ENCODE measurements at regions not wholly inside any gene's neighbourhood (a gene's known extent, or its start where the extent isn't known, plus 50 kb on each side); places are given as distances from the start of the nearest gene placed in this dataset.

- no peak for DNase-seq
Measured at GRCh38 chr3:162740941-162741596, 1244.5 kb downstream of the OTOL1 start.

DNA sequence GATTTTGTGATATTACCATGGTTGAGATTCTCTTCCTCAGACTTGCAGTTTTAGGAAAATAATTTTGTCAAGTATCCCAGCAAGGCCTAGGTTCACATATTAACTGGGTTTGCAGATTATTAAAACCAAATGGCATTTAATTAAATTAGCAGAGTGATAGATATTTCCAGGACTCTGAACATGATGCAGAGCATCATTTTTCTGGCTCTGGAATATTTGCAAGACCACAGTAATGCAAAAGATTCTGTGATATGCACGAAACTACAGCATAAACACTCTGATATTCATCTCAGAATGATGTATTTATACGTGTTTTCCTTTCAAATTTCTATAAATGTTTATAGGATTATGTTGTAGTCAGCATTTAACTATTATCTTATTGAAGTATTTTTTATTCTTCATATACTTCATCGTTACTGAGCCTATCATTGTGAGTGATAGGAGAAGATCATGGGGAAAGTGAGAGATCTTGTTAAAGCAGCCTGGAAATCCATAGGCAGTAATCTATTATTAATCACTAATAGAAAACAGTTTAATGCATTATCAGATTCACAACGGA lies 1245.6 kb downstream of the OTOL1 start:
- DNase-seq = no peak

DNA sequence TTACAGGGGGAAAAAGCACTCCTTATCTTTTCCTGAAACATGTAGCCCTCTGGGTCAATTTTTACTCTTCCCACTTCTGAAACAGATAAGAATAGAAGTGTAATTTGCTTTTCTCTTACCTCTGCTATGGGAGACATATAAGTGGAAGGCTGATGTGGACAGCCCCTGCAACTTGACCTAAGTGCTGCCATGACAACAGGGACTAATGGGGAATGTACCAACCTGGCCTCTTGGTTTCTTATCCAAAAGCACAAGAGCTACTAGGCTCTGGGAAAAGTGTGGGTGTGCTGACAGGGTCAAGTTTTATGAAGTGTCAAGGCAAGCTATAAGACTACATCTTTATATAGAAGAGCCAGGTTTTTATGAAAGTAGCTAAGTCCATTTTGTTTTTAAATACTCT lies 1246.5 kb downstream of the OTOL1 start:
- no peak for DNase-seq

DNA sequence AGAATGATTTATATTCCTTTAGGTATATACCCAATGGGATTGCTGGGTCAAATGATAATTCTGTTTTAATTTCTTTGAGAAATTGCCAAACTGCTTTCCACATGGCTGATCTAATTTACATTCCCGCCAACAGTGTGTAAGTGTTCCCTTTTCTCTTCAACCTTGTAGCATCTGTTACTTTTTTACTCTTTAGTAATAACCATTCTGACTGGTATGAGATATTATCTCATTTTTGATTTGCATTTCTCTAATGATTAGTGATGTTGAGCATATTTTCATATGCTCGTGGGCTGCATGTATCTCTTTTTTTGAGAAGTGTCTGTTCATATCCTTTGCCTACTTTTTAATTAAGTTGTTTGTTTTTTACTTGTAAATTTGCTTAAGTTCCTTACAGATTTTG lies 1264.2 kb downstream of the OTOL1 start:
- no peak for DNase-seq

DNA sequence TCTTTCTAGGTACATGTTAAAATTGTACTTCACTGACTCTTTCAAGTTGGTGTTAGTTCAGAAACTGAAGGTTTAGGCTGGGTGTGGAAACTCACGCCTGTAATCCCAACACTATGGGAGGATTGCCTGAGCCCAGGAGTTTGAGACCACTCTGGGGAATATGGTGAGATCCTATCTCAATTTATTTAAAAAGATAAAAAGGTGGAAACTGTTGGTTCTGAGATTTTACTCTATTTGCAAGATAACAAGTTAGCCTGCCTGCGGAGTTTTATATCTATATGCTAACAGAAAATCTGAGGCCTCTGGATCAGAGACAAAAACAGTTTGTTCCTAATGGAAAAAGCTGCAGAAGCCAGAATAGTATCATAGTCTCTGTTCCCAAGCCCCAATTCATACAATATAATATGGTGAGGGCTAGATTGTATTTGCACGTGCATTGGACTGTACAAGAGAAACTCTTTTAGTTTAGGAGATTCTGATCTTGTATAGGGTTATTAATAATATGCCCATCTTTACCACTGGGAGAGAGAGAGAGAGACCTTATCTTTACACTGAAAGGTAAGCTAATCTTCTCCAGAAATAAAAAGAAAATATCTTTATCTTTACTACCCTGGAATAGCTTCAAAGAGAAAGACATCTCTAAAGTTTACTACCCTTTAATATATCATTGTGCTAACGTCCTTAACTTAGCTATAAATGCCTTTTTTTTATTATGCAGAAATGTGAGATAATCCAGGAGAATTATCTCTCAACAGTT lies 1267.6 kb downstream of the OTOL1 start:
- DNase-seq = no peak

DNA sequence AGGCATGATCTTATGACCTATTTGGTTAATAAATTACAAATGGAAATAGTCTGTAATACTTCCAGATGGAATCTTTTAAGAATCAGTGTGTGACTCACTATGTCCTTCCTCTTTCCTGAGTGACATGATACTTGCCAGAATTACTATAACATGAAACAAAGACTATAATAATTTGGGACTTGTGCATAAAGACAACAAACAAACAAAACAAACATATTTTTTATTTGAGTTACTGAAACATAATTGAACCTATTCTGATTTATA lies 1268.1 kb downstream of the OTOL1 start:
- no peak for DNase-seq

DNA sequence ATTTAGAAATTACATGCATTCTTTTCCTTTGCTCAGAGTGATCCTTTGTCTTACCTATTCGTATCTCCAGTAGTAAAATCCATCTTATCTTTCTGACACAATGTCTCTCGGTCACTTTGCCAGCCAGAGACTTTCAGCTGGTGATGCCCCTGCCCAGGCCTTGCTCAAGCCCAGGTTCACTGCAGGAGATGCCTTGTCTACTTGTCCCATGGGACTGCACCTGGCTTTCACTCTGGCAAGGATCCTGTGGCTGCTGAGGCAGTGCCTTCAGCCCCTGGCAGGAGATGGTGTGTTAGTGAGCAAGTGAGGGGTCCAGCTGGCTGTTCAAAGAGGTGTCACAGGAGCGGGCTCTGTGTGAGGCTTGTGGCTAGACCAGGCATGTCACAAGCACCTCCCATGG lies 1268.9 kb downstream of the OTOL1 start:
- DNase-seq = no peak

DNA sequence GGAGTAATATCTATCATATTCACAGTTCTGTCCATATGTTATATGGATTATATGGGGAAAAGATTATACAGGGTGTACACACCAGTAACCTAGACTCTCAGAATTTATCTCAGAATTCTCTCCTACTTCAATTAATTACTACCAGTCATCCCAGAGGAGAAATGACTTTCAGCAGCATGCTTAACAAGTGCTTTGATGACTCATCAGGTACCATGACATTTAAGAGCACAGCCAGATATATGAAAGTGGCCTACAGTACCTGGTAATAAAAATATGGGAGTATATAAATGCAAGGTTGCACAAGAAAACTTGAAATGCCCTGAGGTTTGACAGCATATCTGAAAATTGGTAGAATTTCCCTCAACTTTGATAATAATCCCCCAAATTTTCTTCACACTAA lies 1273.0 kb downstream of the OTOL1 start:
- no peak for DNase-seq

GRCh38 chr3:162770551-162770950 lies 1273.9 kb downstream of the OTOL1 start:
- DNase-seq = no peak

DNA sequence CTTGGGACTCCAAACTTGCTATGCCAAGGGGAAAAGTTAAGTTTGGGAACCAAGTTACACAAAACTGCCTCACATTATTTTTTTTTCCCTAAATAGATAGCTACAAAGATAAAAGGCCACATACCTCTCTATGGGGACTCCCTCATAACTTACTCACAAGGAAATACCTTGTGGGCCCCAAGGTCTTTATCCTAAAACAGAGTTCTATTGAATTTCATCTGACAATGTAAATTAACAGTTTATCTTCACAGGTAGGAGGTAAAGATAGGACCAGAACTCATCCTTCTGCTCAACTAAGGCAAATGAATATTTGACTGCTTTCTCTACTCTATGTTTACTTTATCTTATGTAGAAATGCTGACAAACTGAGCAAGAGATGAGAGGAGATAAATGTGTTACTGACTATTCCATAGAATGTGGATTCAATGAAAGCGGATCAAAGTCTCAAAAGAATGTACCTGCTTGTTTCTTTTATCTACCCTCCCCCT lies 1278.0 kb downstream of the OTOL1 start:
- no peak for DNase-seq

DNA sequence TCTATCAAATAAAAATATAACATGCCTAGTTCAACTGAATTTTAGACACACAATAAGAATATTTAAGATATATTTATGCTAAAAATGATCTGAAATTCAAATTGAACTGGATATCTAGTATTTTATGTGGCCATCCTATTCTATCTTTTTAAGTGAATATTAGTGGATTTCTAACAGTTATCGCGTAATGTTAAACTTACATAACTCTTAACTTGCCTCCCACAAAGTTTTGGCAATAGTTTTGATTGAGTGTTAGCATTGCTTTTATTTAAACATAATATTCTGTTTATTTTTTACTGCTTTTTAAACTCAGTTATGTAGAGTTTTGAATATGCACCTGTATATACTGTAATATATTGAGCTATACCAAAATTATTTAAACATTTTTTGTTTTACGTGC lies 1279.5 kb downstream of the OTOL1 start:
- DNase-seq = no peak

DNA sequence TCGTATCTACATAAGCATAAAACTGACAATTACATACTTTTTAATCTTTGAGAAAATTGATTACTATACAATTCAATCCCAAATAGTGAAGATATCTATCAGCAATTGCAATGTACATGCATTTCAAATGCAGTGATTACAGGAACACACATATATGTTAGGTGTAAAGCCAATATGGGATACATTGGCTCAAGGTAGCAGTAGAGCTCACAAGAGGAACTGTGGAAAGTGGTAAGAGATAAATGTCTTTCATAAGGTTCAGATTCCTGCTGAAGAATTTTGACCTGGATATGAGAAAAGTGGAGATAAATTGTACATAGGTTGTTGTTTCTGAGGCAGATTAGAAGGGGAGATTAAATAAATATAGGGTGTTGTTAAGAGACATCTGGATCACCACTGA lies 1280.5 kb downstream of the OTOL1 start:
- no peak for DNase-seq

DNA sequence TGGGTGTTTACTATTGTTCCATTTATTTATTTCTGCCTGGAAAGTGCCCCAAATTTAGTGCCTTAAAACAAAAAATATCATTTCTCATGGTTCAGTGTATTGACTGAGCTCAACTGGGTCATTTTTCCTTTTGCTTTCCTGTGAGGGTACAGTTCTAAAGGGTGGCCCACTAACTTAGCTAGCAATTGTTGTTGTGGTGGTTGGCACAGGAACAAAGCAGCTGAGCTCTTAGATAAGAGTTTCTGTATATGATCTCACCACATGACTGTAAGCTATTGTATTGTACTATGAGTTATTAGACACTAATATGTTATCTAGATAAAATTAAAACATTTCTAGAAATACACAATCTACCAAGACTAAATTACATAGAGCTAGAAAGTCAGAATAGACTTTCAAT lies 1283.7 kb downstream of the OTOL1 start:
- DNase-seq = no peak

DNA sequence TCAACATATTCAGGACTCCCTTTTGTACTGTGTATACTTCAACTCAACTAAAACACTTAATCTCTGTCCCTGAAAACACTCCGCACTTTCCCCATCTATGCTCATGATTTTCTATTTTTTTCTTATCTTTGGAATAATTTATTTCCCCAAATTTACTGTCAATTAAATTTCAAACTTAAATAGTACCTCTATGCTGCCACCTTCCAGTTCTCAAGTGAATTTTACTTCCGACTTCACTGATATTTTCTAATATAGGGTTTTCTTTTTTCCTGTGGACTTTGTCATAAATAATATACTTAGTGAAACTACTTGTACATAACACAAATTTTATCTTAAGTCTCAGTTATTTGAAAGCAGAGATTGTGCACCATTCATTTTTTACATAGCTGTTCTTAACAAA lies 1303.3 kb downstream of the OTOL1 start:
- DNase-seq = no peak

- no peak for DNase-seq
Measured at GRCh38 chr3:162802228-162802965, 1305.8 kb downstream of the OTOL1 start.

DNA sequence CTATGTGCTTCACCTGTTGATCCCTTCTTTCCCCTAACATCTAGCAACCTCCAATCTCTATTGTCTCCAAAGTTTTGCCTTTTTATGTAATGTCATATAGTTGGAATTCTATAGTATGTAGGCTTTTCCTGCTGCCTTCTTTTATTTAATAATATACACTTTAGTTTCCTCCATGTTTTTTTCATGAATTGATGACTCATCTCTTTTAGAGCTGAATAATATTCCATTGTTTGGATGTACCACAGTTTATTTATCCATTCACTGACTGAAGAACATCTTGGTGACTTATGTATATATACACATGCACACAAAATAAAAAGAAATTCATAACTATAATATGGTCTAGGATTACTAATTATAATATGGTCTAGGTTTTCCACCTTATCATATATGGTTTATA lies 1314.2 kb downstream of the OTOL1 start:
- DNase-seq = no peak

DNA sequence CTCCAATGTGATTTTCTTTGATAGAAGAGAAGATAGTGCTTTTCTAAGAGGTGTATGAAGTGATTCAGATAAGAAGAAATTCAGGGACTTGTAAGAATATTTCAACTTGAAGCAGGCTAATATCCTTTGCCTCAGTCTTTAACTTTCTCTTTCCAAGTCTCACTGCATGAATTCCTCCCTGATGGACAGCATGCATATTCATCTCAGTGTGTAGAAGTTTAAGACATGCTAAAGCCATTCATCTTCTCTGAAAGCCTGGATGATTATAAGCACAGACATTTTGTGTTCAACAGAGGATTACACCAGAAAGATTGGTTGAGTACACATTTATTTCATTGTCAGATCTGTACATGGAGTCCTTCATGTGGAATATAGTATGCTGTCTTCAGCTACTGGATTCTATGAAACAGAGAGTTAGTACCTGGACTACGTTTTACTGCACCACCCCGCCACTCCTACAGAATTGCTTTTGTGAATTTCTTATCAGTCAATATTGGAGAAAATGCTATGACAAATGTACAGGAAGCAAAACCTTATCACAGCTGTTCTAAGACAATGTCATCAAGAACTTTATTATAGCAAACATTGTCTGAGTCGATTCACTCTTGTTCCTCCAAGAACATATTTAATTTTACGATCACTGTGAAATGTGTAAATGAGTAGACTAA lies 1346.1 kb downstream of the OTOL1 start:
- DNase-seq = no peak

- DNase-seq = no peak
Measured at GRCh38 chr3:162845918-162846317, 1349.3 kb downstream of the OTOL1 start.

- no peak for DNase-seq
Measured at GRCh38 chr3:162847511-162847910, 1350.9 kb downstream of the OTOL1 start.

- no peak for DNase-seq
Measured at GRCh38 chr3:162863579-162863978, 1367.0 kb downstream of the OTOL1 start.

DNA sequence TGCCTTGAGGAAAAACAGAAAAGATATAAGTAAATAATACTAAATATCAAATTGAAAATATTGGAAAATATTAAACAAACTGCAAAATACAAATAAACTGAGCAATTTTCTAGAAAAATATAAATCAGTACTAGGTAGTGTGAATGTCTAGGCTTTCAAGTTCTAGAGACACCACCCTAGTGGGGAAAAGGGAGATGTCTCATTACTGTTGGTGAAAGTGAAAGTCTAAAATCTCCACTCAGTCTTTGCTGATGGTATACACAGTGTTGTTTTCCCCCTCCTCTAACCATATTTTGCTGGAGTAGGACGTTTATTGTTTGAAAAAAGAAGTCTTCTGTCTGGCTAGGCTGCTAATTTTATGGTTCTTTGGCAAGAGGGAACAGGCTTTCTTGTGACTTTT lies 1368.9 kb downstream of the OTOL1 start:
- no peak for DNase-seq

DNA sequence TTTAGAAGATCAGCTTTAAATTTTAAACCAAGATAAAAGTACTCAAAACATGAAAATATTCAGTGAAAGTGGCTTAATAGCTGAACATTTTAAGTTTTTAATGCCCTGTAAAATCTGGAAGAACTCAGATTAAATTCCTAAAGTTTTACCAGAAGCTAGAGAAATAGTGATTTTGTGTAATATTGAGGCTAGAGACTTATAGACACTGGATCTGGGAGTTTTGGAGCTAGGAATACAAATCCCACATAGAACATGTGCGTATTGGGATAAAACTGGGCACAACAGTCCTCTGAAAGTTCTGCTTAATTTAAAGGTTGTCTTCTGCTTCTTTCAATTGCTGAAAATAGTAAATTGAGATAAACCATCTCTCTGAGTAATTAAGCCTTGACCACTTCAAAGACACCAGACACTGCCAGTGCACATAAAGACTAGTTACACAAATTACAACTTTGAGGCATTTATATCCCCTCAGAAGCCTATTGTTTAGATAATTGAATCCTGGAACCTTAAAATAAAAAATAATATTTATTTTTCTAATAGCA lies 1382.5 kb downstream of the OTOL1 start:
- DNase-seq = no peak

GRCh38 chr3:162884373-162884772 lies 1387.8 kb downstream of the OTOL1 start:
- DNase-seq = no peak
